B cell (primary cell): ENCODE measurements at regions not wholly inside any gene's neighbourhood (a gene's known extent, or its start where the extent isn't known, plus 50 kb on each side); places are given as distances from the start of the nearest gene placed in this dataset.

ENCODE experiments used
- ATAC-seq: fragments of 200-7000 bp; cut with Tn5 transposase; one replicate; pipeline ENCODE4 v1.10.0; 2021; ENCODE audit warnings: low read depth, mild to moderate bottlenecking, moderate number of reproducible peaks, moderate library complexity
- CTCF ChIA-PET: fragments of 350-600 bp; sonication (Branson Sonifier 250); formaldehyde crosslinking; loops from one replicate; lab custom pipeline; 2021; ENCODE audit warnings: antibody characterized with exemption, inconsistent platforms; lab: Charles Lee
- POLR2A ChIA-PET: fragments of 350-600 bp; sonication (Branson Sonifier 250); formaldehyde crosslinking; loops from one replicate; lab custom pipeline; 2021; ENCODE audit warnings: antibody characterized with exemption; lab: Charles Lee
- DNase-seq: peaks from one replicate; pipeline ENCODE4 v3.0.0; 2013
- H2AFZ ChIP-seq: 2 replicates; pipeline ENCODE4 v1.6.1; 2012; ENCODE audit warnings: mild to moderate bottlenecking, low read depth, low read length; ENCODE audit not compliant: insufficient read depth, poor library complexity, severe bottlenecking
- H3K27ac ChIP-seq, 2 donors: 1 replicate in 1 of 2; 2 replicates in 1 of 2; pipeline ENCODE4 v1.5.1; 2012 to 2013; ENCODE audit warnings: low read length in 2 of 2, mild to moderate bottlenecking in 2 of 2, moderate library complexity in 1 of 2
- H3K27me3 ChIP-seq, 4 experiments: fragments of 200-600 bp in 1 of 4; sonication (generic) in 1 of 4; replicated peaks in 1 of 4; 1 replicate in 2 of 4; 2 replicates in 2 of 4; pipeline versions ENCODE4 v1.6.1 to v1.7.0; 2013 to 2016; ENCODE audit warnings: low read length in 3 of 4, mild to moderate bottlenecking in 2 of 4, mixed read lengths in 1 of 4, moderate library complexity in 1 of 4; ENCODE audit not compliant: insufficient read depth in 4 of 4, control insufficient read depth in 3 of 4; ENCODE audit errors: control extremely low read depth in 1 of 4
- H3K36me3 ChIP-seq, 2 experiments: replicated peaks in 1 of 2; 1 replicate in 1 of 2; 2 replicates in 1 of 2; pipeline versions ENCODE4 v1.6.1 to v1.7.1; 2013; ENCODE audit warnings: low read length in 1 of 2; ENCODE audit not compliant: insufficient read depth in 2 of 2, control insufficient read depth in 1 of 2; ENCODE audit errors: control extremely low read depth in 1 of 2, extremely low read depth in 1 of 2
- H3K4me1 ChIP-seq, 2 donors: fragments of 200-600 bp in 1 of 2; sonication (generic) in 1 of 2; 1 replicate in 1 of 2; 2 replicates in 1 of 2; pipeline versions ENCODE4 v1.5.1 to v1.6.1; 2013 to 2017; ENCODE audit warnings: low read length in 2 of 2; ENCODE audit not compliant: control insufficient read depth in 2 of 2, insufficient read depth in 2 of 2
- H3K4me2 ChIP-seq: replicated peaks from 2 replicates; pipeline ENCODE3; 2012; ENCODE audit warnings: mild to moderate bottlenecking, low read depth, low read length; ENCODE audit not compliant: poor library complexity, severe bottlenecking
- H3K4me3 ChIP-seq, 5 experiments: fragments of 200-600 bp in 1 of 5; sonication (generic) in 1 of 5; 1 replicate in 3 of 5; 2 replicates in 2 of 5; pipeline versions ENCODE4 v1.5.1 to v1.7.0; 2011 to 2016; ENCODE audit warnings: low read length in 4 of 5, mild to moderate bottlenecking in 4 of 5, low read depth in 2 of 5, control low read depth in 1 of 5, moderate library complexity in 1 of 5; ENCODE audit not compliant: insufficient read depth in 1 of 5; ENCODE audit errors: control extremely low read depth in 1 of 5, extremely low read depth in 1 of 5
- H3K79me2 ChIP-seq: fragments of 200-600 bp; sonication (generic); one replicate; pipeline ENCODE4 v1.6.0; 2016; ENCODE audit warnings: low read length; ENCODE audit not compliant: control insufficient read depth, insufficient read depth
- H3K9ac ChIP-seq: fragments of 200-600 bp; sonication (generic); 2 replicates; pipeline ENCODE4 v1.6.1; 2017; ENCODE audit warnings: mild to moderate bottlenecking, low read length, moderate library complexity
- H3K9me3 ChIP-seq, 3 donors: one replicate each; pipeline versions ENCODE4 v1.6.1 to v1.7.1; 2013; ENCODE audit warnings: low read length in 2 of 3; ENCODE audit not compliant: control insufficient read depth in 2 of 3, insufficient read depth in 1 of 3; ENCODE audit errors: control extremely low read depth in 1 of 3
- H4K20me1 ChIP-seq: 2 replicates; pipeline ENCODE4 v1.6.0; 2012; ENCODE audit warnings: mild to moderate bottlenecking, low read length; ENCODE audit not compliant: insufficient read depth, control insufficient read depth, poor library complexity, severe bottlenecking
- H3K27ac Mint-ChIP-seq: one replicate; pipeline ENCODE4 v1.8.0; 2021; ENCODE audit warnings: mixed read lengths
- H3K27me3 Mint-ChIP-seq: one replicate; pipeline ENCODE4 v1.8.0; 2021; ENCODE audit warnings: mixed read lengths
- H3K4me1 Mint-ChIP-seq: one replicate; pipeline ENCODE4 v1.8.0; 2021; ENCODE audit warnings: mixed read lengths
- H3K4me3 Mint-ChIP-seq: one replicate; pipeline ENCODE4 v1.8.0; 2021; ENCODE audit warnings: mixed read lengths
- H3K9me3 Mint-ChIP-seq: one replicate; pipeline ENCODE4 v1.8.0; 2022; ENCODE audit warnings: mixed read lengths; ENCODE audit not compliant: insufficient read depth
- EZH2 ChIP-seq: IDR thresholded peaks from 2 replicates; pipeline ENCODE4 v1.6.1; 2012; ENCODE audit warnings: borderline replicate concordance, low read depth, mild to moderate bottlenecking, moderate library complexity, low read length; ENCODE audit not compliant: insufficient read depth, poor library complexity, severe bottlenecking
- WGBS: methylation state at CpG from one replicate; pipeline ENCODE4 v1.1.5; 2013; ENCODE audit warnings: missing lambda C conversion rate; ENCODE audit not compliant: insufficient coverage; 5-methylcytosine and 5-hydroxymethylcytosine counted together
- intact Hi-C: fragments of 100-400 bp; cut with micrococcal nuclease; formaldehyde crosslinking; loops from one replicate; pipeline ENCODE4 v1.10.0; 2022
- TF ChIP-seq, protein P1 (sequence below): fragments of 200-600 bp; IDR thresholded peaks from one replicate; pipeline ENCODE4 v1.8.0; 2022; ENCODE audit warnings: antibody characterized with exemption, mild to moderate bottlenecking

DNA sequence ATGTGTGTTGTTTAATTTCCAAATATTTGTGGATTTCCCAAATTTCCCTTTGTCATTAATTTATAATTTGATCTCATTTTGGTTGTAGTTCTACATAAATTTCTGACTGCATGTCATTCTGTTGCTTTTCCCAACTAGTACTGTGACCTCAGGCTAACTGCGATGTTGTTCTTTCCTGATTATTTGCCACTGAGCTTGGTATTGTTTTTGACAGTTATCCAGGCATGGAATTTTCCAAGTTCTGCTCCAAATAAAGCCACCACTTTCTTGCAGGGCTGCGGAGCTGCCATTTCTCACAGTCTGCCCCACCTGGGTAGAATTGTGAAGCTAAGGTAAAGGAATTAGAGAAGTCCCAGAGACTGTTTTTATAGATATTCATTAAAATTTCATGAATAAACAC is 328.8 kb downstream of the ZNF674 start:
- no peak overlapping the region for H3K4me3 Mint-ChIP-seq
- H3K27me3 Mint-ChIP-seq, result no peaks in the 10 kb centered on the region
- no peak for TF ChIP-seq EZH2
- TF ChIP-seq, protein P1, sequence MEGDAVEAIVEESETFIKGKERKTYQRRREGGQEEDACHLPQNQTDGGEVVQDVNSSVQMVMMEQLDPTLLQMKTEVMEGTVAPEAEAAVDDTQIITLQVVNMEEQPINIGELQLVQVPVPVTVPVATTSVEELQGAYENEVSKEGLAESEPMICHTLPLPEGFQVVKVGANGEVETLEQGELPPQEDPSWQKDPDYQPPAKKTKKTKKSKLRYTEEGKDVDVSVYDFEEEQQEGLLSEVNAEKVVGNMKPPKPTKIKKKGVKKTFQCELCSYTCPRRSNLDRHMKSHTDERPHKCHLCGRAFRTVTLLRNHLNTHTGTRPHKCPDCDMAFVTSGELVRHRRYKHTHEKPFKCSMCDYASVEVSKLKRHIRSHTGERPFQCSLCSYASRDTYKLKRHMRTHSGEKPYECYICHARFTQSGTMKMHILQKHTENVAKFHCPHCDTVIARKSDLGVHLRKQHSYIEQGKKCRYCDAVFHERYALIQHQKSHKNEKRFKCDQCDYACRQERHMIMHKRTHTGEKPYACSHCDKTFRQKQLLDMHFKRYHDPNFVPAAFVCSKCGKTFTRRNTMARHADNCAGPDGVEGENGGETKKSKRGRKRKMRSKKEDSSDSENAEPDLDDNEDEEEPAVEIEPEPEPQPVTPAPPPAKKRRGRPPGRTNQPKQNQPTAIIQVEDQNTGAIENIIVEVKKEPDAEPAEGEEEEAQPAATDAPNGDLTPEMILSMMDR, result no peak

DNA sequence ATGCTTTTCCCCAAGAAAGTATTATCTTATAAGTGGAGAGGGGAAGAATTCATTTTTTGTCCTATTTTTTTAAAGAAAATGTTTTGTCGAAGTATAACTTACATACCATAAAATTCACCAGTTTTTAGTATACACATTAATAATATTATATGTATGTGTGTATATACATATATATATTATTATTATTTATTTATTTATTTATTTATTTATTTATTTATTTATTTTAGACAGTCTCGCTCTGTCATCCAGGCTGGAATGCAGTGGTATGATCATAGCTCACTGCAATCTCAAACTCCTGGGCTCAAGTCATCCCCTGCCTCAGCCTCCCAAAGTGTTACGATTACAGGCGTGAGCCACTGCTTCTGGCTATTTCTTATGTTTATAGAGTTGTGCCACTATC is 334.1 kb downstream of the ZNF674 start:
- DNase-seq (no peak), ATAC-seq (no peak)
- no peak overlapping the region for H3K4me3 ChIP-seq
- H3K4me1 ChIP-seq, result no peaks in the 10 kb centered on the region
- Mint-ChIP-seq H3K4me1 (no peaks in the 10 kb centered on the region), H3K27ac (no peak overlapping the region), H3K9me3 (no peaks in the 10 kb centered on the region), H3K27me3 (peaks cover 4% of the 10 kb centered on the region), H3K4me3 (no peak overlapping the region)
- no peak overlapping the region for H3K27ac ChIP-seq
- H3K9ac ChIP-seq, result no peak overlapping the region
- TF ChIP-seq, protein P1, result no peak
- TF ChIP-seq EZH2, result no peak
- H3K79me2 ChIP-seq, result no peaks in the 10 kb centered on the region
- no CpG with 5 or more reads among the region's 4 CpGs for WGBS
- POLR2A ChIA-PET, result no interaction called here
- no peaks in the 10 kb centered on the region for H3K27me3 ChIP-seq
- H3K9me3 ChIP-seq, result no peaks in the 10 kb centered on the region
- no peak overlapping the region for H2AFZ ChIP-seq
- H3K36me3 ChIP-seq, result no peaks in the 10 kb centered on the region
- no peaks in the 10 kb centered on the region for H4K20me1 ChIP-seq
- intact Hi-C loops, result no loop called here
- CTCF ChIA-PET, result no interaction called here
- H3K4me2 ChIP-seq, result no peak overlapping the region

More for the DNA sequence above, 328.8 kb downstream of the ZNF674 start:
- H3K4me1 ChIP-seq, result no peaks in the 10 kb centered on the region
- no peak overlapping the region for H3K4me2 ChIP-seq
- CTCF ChIA-PET, result no interaction called here
- no CpG with 5 or more reads among the region's 2 CpGs for WGBS
- H3K27ac ChIP-seq, result no peak overlapping the region
- POLR2A ChIA-PET, result no interaction called here
- intact Hi-C loops, result no loop called here
- no peak overlapping the region for H2AFZ ChIP-seq
- no peak overlapping the region for H3K9ac ChIP-seq
- H3K4me3 ChIP-seq, result no peak overlapping the region
- no peaks in the 10 kb centered on the region for H4K20me1 ChIP-seq
- H3K9me3 Mint-ChIP-seq, result no peaks in the 10 kb centered on the region
- no peaks in the 10 kb centered on the region for H3K9me3 ChIP-seq
- peaks cover 0 to 4% (median 0%) of the 10 kb centered on the region in 4 experiments for H3K27me3 ChIP-seq
- no peaks in the 10 kb centered on the region for H3K4me1 Mint-ChIP-seq
- DNase-seq (no peak), ATAC-seq (no peak)
- H3K27ac Mint-ChIP-seq, result no peak overlapping the region
- no peaks in the 10 kb centered on the region for H3K36me3 ChIP-seq
- H3K79me2 ChIP-seq, result no peaks in the 10 kb centered on the region
